ENCODE measurements at regions not wholly inside any gene's neighbourhood (a gene's known extent, or its start where the extent isn't known, plus 50 kb on each side); places are given as distances from the start of the nearest gene placed in this dataset.

DNA sequence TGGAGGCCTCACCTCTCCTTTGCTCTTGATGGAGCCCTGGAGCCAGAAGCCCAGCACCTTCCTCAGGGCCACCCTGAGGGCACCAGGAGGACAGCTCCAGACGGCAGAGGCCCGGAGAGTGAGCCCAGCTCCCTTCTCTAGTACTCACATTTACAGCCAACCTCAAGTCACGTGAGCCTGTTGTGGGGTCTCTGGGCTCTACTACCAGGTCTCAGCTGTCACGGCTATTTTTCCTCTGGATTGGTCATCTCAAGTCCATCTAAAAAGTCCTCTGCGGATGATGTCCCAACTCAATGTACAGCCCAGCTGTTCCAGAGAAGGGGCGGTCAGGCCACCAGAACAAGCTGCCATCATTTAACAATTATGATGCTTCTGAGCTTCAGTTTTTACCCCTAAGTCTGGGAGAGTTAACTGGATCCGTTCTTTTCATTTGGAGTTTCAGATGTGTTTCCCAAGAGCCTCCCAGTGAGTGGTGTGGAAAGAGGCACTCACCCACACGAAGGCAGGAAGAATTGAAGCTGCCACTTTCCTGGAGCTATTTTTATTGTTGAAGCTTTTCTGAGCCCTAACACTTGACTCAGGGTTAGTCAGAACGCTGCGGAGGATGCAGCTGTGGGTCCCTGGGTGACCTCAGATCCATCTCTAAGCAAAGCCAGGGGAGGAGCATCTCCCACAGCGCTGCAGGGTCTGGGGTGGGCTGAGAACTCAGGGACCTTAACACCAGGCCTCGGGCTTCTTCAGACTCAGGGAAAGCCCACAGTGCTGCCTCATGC is 143.5 kb upstream of the UBL3 start:
- FAIRE-seq (no peak), DNase-seq (ENCODE audit: insufficient read length, low spot score) (no peak)
- TF ChIP-seq, protein P1, sequence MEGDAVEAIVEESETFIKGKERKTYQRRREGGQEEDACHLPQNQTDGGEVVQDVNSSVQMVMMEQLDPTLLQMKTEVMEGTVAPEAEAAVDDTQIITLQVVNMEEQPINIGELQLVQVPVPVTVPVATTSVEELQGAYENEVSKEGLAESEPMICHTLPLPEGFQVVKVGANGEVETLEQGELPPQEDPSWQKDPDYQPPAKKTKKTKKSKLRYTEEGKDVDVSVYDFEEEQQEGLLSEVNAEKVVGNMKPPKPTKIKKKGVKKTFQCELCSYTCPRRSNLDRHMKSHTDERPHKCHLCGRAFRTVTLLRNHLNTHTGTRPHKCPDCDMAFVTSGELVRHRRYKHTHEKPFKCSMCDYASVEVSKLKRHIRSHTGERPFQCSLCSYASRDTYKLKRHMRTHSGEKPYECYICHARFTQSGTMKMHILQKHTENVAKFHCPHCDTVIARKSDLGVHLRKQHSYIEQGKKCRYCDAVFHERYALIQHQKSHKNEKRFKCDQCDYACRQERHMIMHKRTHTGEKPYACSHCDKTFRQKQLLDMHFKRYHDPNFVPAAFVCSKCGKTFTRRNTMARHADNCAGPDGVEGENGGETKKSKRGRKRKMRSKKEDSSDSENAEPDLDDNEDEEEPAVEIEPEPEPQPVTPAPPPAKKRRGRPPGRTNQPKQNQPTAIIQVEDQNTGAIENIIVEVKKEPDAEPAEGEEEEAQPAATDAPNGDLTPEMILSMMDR (IDR thresholded peaks at IDR 0.05; ENCODE audit: insufficient read depth, missing control alignments) = no peak

DNA sequence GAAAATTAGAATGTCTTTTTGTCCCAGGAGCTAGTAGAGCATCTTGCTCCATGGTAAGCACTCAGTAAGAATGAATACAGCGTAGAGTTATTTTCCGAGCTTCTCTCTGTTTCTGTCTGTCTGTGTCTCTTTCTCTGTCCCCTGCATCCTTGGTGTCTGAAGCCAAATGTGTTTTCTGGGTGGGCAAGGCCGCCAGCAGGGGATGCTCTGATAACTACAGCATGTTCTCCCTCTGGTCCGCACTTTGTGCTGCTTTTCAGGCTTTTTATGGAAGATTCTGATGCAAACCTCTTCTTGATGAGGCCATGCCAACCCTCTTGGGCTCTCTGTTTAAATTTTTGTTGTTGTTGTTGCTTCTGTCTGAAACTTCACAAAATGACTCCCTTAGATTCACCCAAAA is 142.8 kb upstream of the UBL3 start:
- DNase-seq (ENCODE audit: insufficient read length, low spot score) (no peak), FAIRE-seq (no peak)
- TF ChIP-seq, protein P1 (IDR thresholded peaks at IDR 0.05; ENCODE audit: insufficient read depth, missing control alignments) = peak; percentile 11

DNA sequence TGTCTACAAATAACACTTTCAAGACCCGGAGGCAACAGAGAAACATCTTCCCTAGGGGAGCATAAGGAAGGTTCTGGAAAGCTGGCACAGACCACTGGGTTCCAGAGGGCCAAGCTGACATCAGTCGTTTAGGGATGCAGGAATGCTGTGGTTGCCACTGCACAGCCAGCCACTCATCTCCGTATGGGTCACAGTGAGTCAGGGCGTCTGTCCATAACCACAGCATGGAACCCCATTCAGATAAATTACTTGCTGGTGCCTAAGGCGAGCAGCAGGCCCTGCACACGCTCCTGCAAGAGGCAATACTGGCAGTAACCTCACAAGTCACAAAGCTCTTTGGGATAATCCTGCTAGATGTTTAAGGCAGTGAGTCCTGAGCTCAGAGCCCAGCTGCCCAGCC is 140.9 kb upstream of the UBL3 start:
- DNase-seq (ENCODE audit: insufficient read length, low spot score) = no peak
- TF ChIP-seq, protein P1 (IDR thresholded peaks at IDR 0.05; ENCODE audit: insufficient read depth, missing control alignments) = no peak
- FAIRE-seq = no peak

DNA sequence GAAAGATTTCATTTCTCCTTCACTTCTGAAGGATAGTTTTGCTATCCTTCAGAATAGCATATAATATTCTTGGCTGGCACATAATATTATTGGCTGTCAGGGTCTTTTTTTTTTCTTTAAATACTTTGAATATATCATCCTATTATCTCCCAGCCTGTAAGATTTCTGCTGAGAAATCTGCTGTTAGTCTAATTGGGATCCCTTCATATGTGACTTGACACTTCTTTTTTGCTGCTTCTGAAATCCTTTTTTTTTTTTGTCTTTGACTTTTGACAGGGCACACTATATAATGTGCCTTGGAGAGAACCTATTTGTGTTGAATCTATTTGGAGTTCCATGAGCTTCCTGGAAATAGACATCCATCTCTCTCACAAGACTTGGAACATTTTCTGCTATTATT is 136.9 kb upstream of the UBL3 start:
- DNase-seq (ENCODE audit: insufficient read length, low spot score) (no peak), FAIRE-seq (no peak)
- TF ChIP-seq, protein P1 (IDR thresholded peaks at IDR 0.05; ENCODE audit: insufficient read depth, missing control alignments) = no peak

DNA sequence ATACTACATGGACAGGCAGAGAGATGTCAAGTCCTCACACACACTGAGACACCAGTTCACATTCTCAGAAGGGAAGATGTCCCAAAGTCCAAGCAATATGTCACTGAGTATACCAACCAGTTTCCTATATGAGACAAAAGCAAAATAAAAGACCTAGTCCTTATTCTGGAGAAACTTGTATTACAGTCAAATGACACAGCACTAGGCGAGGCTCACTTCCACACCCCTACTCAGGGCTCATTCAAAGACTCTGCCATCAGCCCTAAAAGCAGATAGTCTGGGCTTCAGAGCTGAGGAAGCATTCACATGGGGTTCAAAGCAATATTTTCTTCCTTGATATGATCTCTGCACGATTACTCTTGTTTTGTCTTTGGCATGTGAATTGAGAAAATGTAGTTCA is 129.9 kb upstream of the UBL3 start:
- DNase-seq (ENCODE audit: insufficient read length, low spot score) (no peak), FAIRE-seq (no peak)
- TF ChIP-seq, protein P1 (IDR thresholded peaks at IDR 0.05; ENCODE audit: insufficient read depth, missing control alignments) = no peak

DNA sequence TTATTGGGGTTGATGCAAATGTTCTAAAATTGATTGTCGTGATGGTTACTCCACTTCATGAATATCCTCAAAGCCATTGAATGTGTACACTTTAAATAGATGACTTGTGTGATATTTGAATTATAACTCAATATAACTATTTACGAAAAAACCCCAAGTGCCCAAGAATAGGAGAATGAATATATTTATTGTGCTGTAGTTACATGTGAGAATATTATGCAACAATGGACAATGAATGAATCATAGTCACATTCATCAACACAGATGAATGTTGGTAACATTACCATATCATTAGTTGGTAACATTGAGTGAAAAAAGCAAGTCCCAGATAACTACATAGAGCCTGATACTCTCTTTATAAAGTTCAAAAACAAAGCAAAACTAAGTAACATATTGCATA is 127.8 kb upstream of the UBL3 start:
- FAIRE-seq = no peak
- TF ChIP-seq, protein P1 (IDR thresholded peaks at IDR 0.05; ENCODE audit: insufficient read depth, missing control alignments) = no peak
- DNase-seq (ENCODE audit: insufficient read length, low spot score) = no peak

DNA sequence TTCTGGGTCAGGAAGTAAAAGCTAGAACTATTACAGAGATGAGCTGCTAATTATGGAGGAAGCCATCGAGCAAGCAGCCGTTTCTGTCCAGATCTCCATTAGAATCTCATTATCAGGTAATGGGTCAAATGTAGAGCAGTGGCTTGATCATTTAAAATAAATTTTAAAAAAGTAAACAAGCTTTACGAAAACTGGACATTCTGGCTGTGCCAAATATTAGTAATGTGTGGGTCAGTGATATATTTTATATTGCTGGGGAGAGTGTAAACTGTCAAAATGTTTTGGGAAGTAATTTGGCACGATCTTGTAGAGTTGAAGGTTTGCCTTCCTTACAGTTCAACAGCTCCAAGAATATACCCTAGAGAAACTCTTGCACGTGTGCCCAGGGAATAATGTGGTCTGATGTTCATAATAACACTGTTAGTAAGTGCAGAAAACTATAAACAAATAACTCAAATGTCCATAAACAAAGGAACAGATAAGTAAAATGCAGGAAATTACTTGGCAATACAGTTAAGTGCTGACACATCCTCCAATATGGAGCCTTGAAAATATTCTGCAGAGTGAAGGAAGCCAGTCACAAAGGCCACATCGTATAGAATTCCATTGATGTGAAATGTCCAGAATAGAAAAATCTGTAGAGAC is 127.2 kb upstream of the UBL3 start:
- TF ChIP-seq, protein P1 (IDR thresholded peaks at IDR 0.05; ENCODE audit: insufficient read depth, missing control alignments) = no peak
- FAIRE-seq (no peak), DNase-seq (ENCODE audit: insufficient read length, low spot score) (no peak)

Data from D721Med (cell line).